ENCODE measurements at regions not wholly inside any gene's neighbourhood (a gene's known extent, or its start where the extent isn't known, plus 50 kb on each side); places are given as distances from the start of the nearest gene placed in this dataset.

DNA sequence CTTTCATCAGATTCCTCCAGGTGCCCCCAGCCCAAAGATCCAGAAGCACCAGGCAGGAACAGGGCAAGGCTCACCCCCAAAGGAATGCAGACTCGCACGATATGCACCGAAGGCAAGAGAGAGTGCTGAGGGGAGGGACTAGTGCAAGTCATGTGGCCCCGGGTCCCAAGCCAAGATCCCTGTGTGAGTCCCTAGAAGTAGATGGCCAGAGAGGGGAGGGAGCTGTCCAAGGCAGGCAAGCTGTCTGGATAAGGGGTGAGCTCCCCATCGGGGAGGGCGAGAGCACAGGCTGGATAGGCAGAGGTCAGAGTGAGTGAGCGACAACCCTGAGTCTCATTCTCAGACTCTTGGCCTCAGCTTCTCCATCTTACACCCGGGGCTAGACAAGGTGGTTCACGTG is 171.5 kb upstream of the LINGO1 start:
- TF ChIP-seq Cebpa-rat (IDR thresholded peaks at IDR 0.05): no peak
- no peaks in the 10 kb centered on the region for H3K27me3 ChIP-seq

DNA sequence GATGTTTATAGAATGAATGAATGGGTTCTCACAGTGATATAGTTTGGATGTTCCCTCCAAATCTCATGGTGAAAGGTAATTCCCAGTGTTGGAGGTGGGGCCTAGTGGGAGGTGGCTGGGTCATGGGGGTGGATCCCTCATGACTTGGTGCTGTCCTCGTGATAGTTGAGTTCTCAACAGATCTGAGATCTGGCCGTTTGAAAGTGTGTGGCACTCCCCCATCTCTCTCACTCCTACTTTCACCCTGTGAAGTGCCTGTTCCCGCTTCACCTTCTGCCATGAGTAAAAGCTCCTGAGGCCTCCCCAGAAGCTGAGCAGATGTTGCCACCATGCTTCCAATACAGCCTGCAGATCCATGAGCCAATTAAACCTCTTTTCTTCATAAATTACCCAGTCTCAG is 170.8 kb upstream of the LINGO1 start:
- H4K20me1 ChIP-seq: no peaks in the 10 kb centered on the region
- H3K27ac ChIP-seq: no peak overlapping the region
- H3K36me3 ChIP-seq: no peaks in the 10 kb centered on the region
- H3K9me3 ChIP-seq: no peaks in the 10 kb centered on the region
- TF ChIP-seq Cebpa-rat (IDR thresholded peaks at IDR 0.05): no peak
- no peak overlapping the region for H3K4me3 ChIP-seq
- H3K27me3 ChIP-seq: no peaks in the 10 kb centered on the region
- H3K4me2 ChIP-seq: no peak overlapping the region
- H3K9ac ChIP-seq: no peak overlapping the region
- H3K4me1 ChIP-seq: no peaks in the 10 kb centered on the region

More for the DNA sequence above, 171.5 kb upstream of the LINGO1 start:
- no peaks in the 10 kb centered on the region for H3K9me3 ChIP-seq
- H3K36me3 ChIP-seq: no peaks in the 10 kb centered on the region
- H3K4me1 ChIP-seq: peaks cover 4% of the 10 kb centered on the region
- no peak overlapping the region for H3K27ac ChIP-seq
- no peak overlapping the region for H3K4me3 ChIP-seq
- no peaks in the 10 kb centered on the region for H4K20me1 ChIP-seq
- no peak overlapping the region for H3K9ac ChIP-seq
- no peak overlapping the region for H3K4me2 ChIP-seq

- no peak for TF ChIP-seq Cebpa-rat (IDR thresholded peaks at IDR 0.05)
- Histone ChIP-seq H3K4me3 (no peak overlapping the region), H3K9ac (no peak overlapping the region), H3K27me3 (no peaks in the 10 kb centered on the region), H4K20me1 (no peaks in the 10 kb centered on the region), H3K9me3 (no peaks in the 10 kb centered on the region), H3K36me3 (no peaks in the 10 kb centered on the region), H3K4me2 (no peak overlapping the region), H3K27ac (no peak overlapping the region), H3K4me1 (no peaks in the 10 kb centered on the region)
Measured at GRCh38 chr15:77800305-77800704, 167.6 kb upstream of the LINGO1 start.

- H3K27me3 ChIP-seq: no peaks in the 10 kb centered on the region
- H3K4me2 ChIP-seq: no peak overlapping the region
- H4K20me1 ChIP-seq: no peaks in the 10 kb centered on the region
- no peak overlapping the region for H3K27ac ChIP-seq
- TF ChIP-seq Cebpa-rat (IDR thresholded peaks at IDR 0.05): no peak
- H3K4me3 ChIP-seq: no peak overlapping the region
- no peak overlapping the region for H3K9ac ChIP-seq
- no peaks in the 10 kb centered on the region for H3K36me3 ChIP-seq
- no peaks in the 10 kb centered on the region for H3K4me1 ChIP-seq
- no peaks in the 10 kb centered on the region for H3K9me3 ChIP-seq
Measured at GRCh38 chr15:77798847-77799246, 166.1 kb upstream of the LINGO1 start.

- Histone ChIP-seq H3K4me2 (no peak overlapping the region), H4K20me1 (no peaks in the 10 kb centered on the region), H3K9me3 (no peaks in the 10 kb centered on the region), H3K27ac (no peak overlapping the region), H3K9ac (no peak overlapping the region), H3K27me3 (no peaks in the 10 kb centered on the region), H3K36me3 (no peaks in the 10 kb centered on the region), H3K4me3 (no peak overlapping the region), H3K4me1 (no peaks in the 10 kb centered on the region)
- no peak for TF ChIP-seq Cebpa-rat (IDR thresholded peaks at IDR 0.05)
Measured at GRCh38 chr15:77798151-77798835, 165.6 kb upstream of the LINGO1 start.

GRCh38 chr15:77797270-77797669 is 164.6 kb upstream of the LINGO1 start:
- Histone ChIP-seq H3K9ac (no peak overlapping the region), H3K4me2 (no peak overlapping the region), H3K4me3 (no peak overlapping the region), H3K36me3 (no peaks in the 10 kb centered on the region), H4K20me1 (no peaks in the 10 kb centered on the region), H3K4me1 (no peaks in the 10 kb centered on the region), H3K9me3 (no peaks in the 10 kb centered on the region), H3K27me3 (no peaks in the 10 kb centered on the region), H3K27ac (no peak overlapping the region)
- no peak for TF ChIP-seq Cebpa-rat (IDR thresholded peaks at IDR 0.05)

DNA sequence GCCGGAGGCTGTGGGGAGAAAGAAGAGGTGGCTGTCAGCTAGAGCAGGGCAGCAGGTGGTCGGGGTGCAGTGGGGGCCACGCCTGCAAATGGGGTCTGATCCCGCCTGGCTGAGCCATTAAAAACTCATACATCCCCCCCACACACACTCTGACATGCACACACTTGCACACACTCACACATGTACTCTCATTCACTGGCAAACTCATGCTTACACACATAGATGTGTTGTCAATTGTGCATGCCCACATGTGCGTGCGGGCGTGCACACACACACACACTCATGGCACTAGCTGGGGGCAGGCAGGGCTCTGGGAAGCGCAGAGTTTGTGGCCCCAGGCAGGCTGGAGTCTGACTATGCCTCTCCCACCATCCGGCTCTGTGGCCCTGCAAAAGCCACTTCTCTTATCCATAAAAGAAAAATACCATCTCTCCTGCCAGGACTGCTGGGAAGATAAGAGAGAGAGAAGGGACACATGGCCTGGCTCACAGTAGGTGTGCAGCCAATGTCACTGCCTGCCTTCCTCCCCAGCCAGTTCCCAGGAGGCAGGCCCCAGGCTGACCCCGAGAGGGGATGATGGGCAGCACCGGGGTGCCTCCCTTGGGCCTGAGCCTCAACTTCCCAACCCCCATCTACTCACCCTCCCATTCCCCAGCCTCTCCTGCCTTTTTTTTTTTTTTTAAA is 163.5 kb upstream of the LINGO1 start:
- H3K27ac ChIP-seq: no peak overlapping the region
- H3K36me3 ChIP-seq: no peaks in the 10 kb centered on the region
- H3K27me3 ChIP-seq: no peaks in the 10 kb centered on the region
- no peak overlapping the region for H3K4me2 ChIP-seq
- no peak overlapping the region for H3K4me3 ChIP-seq
- H4K20me1 ChIP-seq: no peaks in the 10 kb centered on the region
- no peak overlapping the region for H3K9ac ChIP-seq
- no peak for TF ChIP-seq Cebpa-rat (IDR thresholded peaks at IDR 0.05)
- no peaks in the 10 kb centered on the region for H3K4me1 ChIP-seq
- no peaks in the 10 kb centered on the region for H3K9me3 ChIP-seq

- Histone ChIP-seq H4K20me1 (no peaks in the 10 kb centered on the region), H3K9me3 (no peaks in the 10 kb centered on the region), H3K4me3 (no peak overlapping the region), H3K27me3 (no peaks in the 10 kb centered on the region), H3K4me1 (peaks cover 4% of the 10 kb centered on the region), H3K36me3 (no peaks in the 10 kb centered on the region), H3K27ac (no peak overlapping the region), H3K4me2 (no peak overlapping the region), H3K9ac (no peak overlapping the region)
- TF ChIP-seq Cebpa-rat (IDR thresholded peaks at IDR 0.05): no peak
Measured at GRCh38 chr15:77795446-77795845, 162.7 kb upstream of the LINGO1 start.

GRCh38 chr15:77791941-77792340 is 159.2 kb upstream of the LINGO1 start:
- Histone ChIP-seq H3K27ac (no peak overlapping the region), H3K4me3 (no peak overlapping the region), H3K4me2 (no peak overlapping the region), H3K27me3 (no peaks in the 10 kb centered on the region), H3K36me3 (no peaks in the 10 kb centered on the region), H4K20me1 (no peaks in the 10 kb centered on the region), H3K9ac (no peak overlapping the region), H3K9me3 (no peaks in the 10 kb centered on the region), H3K4me1 (peaks cover 7% of the 10 kb centered on the region)
- no peak for TF ChIP-seq Cebpa-rat (IDR thresholded peaks at IDR 0.05)

GRCh38 chr15:77790481-77790880 is 157.8 kb upstream of the LINGO1 start:
- H3K4me3 ChIP-seq: no peak overlapping the region
- H3K27me3 ChIP-seq: no peaks in the 10 kb centered on the region
- H3K36me3 ChIP-seq: no peaks in the 10 kb centered on the region
- no peaks in the 10 kb centered on the region for H3K9me3 ChIP-seq
- TF ChIP-seq Cebpa-rat (IDR thresholded peaks at IDR 0.05): no peak
- no peak overlapping the region for H3K27ac ChIP-seq
- no peak overlapping the region for H3K9ac ChIP-seq
- H3K4me2 ChIP-seq: peak overlapping the region; percentile 34
- peaks cover 7% of the 10 kb centered on the region for H3K4me1 ChIP-seq
- no peaks in the 10 kb centered on the region for H4K20me1 ChIP-seq
